ENCODE measurements at regions not wholly inside any gene's neighbourhood (a gene's known extent, or its start where the extent isn't known, plus 50 kb on each side); places are given as distances from the start of the nearest gene placed in this dataset.
"Not testable (repeated sequence)": the region's sequence is repeated elsewhere in the genome, so short reads cannot be mapped to it uniquely, and the experiment has no call there.

DNA sequence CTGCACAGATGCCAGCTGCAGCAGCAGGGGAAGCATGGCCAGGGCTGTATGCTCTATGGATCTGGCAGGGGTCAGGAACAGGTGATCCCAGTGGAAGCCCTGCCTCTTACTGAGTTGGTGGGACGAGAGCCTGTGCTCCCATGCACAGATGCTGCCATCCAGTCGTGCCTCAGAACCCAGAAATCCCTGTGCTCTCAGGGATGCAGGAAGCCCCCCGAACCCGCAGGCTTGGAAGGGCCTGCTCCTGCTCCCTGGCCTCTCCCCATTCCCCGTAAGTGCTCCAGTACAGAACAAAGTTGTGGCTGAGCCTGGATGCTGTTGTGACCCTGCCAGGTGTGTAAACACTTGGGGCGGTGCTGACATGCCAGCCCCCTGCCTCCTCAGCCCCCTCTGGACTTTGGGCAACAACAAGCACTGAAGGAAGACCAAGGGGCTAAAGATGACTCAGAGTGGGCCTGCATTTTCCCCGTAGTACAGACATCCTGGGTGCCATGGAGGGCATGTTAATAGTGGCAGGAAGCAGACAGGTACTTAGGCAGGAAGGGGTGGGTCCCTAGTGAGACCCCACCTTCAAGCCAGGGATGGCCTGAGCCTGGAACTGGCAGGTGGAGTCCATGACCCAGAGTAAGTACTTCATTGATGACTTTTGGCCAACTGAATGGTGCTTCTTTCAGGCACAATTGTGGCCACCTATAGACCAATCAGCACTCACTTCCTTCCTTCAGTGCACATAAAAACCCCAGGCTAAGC lies 1640.7 kb downstream of the C4orf33 start:
- DNase-seq (ENCODE audit: extremely low read depth, insufficient read length), result no peak
- no peaks in the 10 kb centered on the region for H3K36me3 ChIP-seq (ENCODE audit: control insufficient read depth, insufficient read depth, low read length)
- TF ChIP-seq, protein P1, sequence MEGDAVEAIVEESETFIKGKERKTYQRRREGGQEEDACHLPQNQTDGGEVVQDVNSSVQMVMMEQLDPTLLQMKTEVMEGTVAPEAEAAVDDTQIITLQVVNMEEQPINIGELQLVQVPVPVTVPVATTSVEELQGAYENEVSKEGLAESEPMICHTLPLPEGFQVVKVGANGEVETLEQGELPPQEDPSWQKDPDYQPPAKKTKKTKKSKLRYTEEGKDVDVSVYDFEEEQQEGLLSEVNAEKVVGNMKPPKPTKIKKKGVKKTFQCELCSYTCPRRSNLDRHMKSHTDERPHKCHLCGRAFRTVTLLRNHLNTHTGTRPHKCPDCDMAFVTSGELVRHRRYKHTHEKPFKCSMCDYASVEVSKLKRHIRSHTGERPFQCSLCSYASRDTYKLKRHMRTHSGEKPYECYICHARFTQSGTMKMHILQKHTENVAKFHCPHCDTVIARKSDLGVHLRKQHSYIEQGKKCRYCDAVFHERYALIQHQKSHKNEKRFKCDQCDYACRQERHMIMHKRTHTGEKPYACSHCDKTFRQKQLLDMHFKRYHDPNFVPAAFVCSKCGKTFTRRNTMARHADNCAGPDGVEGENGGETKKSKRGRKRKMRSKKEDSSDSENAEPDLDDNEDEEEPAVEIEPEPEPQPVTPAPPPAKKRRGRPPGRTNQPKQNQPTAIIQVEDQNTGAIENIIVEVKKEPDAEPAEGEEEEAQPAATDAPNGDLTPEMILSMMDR (IDR thresholded peaks at IDR 0.05; ENCODE audit: insufficient read depth, low read length, poor library complexity, severe bottlenecking), result no peak
- no peaks in the 10 kb centered on the region for H3K27me3 ChIP-seq (replicated peaks; ENCODE audit: control insufficient read depth, insufficient read depth, low read length)
- H3K4me3 ChIP-seq (replicated peaks; ENCODE audit: low read depth, low read length), result no peak overlapping the region

DNA sequence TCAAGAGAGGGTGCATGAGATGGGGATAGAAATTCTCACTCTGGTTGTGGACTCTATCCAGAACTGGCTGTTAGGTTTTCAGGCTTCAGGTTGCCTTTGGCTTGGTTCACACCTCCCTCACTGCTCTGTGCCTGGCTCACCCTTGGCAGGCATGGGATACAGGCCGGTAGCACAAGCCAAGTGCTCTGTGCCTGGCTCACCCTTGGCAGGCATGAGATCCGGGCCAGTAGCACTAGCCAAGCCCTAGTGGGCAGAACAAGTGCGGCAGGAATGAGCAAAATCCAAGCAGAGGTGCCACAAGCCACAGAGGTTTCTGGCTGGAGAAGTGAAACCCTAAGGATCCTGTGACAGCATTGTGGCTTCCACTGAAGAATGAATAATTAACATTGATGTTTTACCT lies 1642.3 kb downstream of the C4orf33 start:
- no peak overlapping the region for H3K4me3 ChIP-seq (replicated peaks; ENCODE audit: low read depth, low read length)
- DNase-seq (ENCODE audit: extremely low read depth, insufficient read length), result no peak
- no peaks in the 10 kb centered on the region for H3K36me3 ChIP-seq (ENCODE audit: control insufficient read depth, insufficient read depth, low read length)
- H3K27me3 ChIP-seq (replicated peaks; ENCODE audit: control insufficient read depth, insufficient read depth, low read length), result no peaks in the 10 kb centered on the region
- TF ChIP-seq, protein P1 (IDR thresholded peaks at IDR 0.05; ENCODE audit: insufficient read depth, low read length, poor library complexity, severe bottlenecking), result no peak

- Histone ChIP-seq H3K36me3 (ENCODE audit: control insufficient read depth, insufficient read depth, low read length) (no peaks in the 10 kb centered on the region), H3K4me3 (replicated peaks; ENCODE audit: low read depth, low read length) (no peak overlapping the region), H3K27me3 (replicated peaks; ENCODE audit: control insufficient read depth, insufficient read depth, low read length) (no peaks in the 10 kb centered on the region)
- no peak for DNase-seq (ENCODE audit: extremely low read depth, insufficient read length)
- TF ChIP-seq, protein P1 (IDR thresholded peaks at IDR 0.05; ENCODE audit: insufficient read depth, low read length, poor library complexity, severe bottlenecking), result no peak
These were observed 1651.9 kb downstream of the C4orf33 start for GRCh38 chr4:130747842-130748241.

GRCh38 chr4:130753926-130754325 lies 1658.0 kb downstream of the C4orf33 start:
- Histone ChIP-seq H3K4me3 (replicated peaks; ENCODE audit: low read depth, low read length) (no peak overlapping the region), H3K27me3 (replicated peaks; ENCODE audit: control insufficient read depth, insufficient read depth, low read length) (no peaks in the 10 kb centered on the region), H3K36me3 (ENCODE audit: control insufficient read depth, insufficient read depth, low read length) (no peaks in the 10 kb centered on the region)
- TF ChIP-seq, protein P1 (IDR thresholded peaks at IDR 0.05; ENCODE audit: insufficient read depth, low read length, poor library complexity, severe bottlenecking), result no peak
- no peak for DNase-seq (ENCODE audit: extremely low read depth, insufficient read length)

GRCh38 chr4:130760246-130760645 lies 1664.3 kb downstream of the C4orf33 start:
- Histone ChIP-seq H3K36me3 (ENCODE audit: control insufficient read depth, insufficient read depth, low read length) (no peaks in the 10 kb centered on the region), H3K4me3 (replicated peaks; ENCODE audit: low read depth, low read length) (no peak overlapping the region), H3K27me3 (replicated peaks; ENCODE audit: control insufficient read depth, insufficient read depth, low read length) (no peaks in the 10 kb centered on the region)
- no peak for DNase-seq (ENCODE audit: extremely low read depth, insufficient read length)
- TF ChIP-seq, protein P1 (IDR thresholded peaks at IDR 0.05; ENCODE audit: insufficient read depth, low read length, poor library complexity, severe bottlenecking), result no peak

DNA sequence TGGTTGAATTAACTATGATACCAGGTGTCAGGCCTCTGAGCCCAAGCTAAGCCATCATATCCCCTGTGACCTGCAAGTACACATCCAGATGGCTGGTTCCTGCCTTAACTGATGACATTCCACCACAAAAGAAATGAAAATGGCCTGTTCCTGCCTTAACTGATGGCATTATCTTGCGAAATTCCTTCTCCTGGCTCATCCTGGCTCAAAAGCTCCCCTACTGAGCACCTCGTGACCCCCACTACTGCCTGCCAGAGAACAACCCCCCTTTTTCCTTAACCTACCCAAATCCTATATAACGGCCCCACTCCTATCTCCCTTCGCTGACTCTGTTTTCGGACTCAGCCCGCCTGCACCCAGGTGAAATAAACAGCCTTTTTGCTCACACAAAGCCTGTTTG lies 1671.4 kb downstream of the C4orf33 start:
- H3K4me3 ChIP-seq (replicated peaks; ENCODE audit: low read depth, low read length); H3K36me3 ChIP-seq (ENCODE audit: control insufficient read depth, insufficient read depth, low read length); DNase-seq (ENCODE audit: extremely low read depth, insufficient read length); H3K27me3 ChIP-seq (replicated peaks; ENCODE audit: control insufficient read depth, insufficient read depth, low read length): not testable (repeated sequence)

- not testable (repeated sequence) for H3K36me3 ChIP-seq (ENCODE audit: control insufficient read depth, insufficient read depth, low read length); H3K27me3 ChIP-seq (replicated peaks; ENCODE audit: control insufficient read depth, insufficient read depth, low read length); H3K4me3 ChIP-seq (replicated peaks; ENCODE audit: low read depth, low read length); DNase-seq (ENCODE audit: extremely low read depth, insufficient read length)
These were observed 1677.0 kb downstream of the C4orf33 start for GRCh38 chr4:130772966-130773365.
